ENCODE measurements at regions not wholly inside any gene's neighbourhood (a gene's known extent, or its start where the extent isn't known, plus 50 kb on each side); places are given as distances from the start of the nearest gene placed in this dataset.

DNA sequence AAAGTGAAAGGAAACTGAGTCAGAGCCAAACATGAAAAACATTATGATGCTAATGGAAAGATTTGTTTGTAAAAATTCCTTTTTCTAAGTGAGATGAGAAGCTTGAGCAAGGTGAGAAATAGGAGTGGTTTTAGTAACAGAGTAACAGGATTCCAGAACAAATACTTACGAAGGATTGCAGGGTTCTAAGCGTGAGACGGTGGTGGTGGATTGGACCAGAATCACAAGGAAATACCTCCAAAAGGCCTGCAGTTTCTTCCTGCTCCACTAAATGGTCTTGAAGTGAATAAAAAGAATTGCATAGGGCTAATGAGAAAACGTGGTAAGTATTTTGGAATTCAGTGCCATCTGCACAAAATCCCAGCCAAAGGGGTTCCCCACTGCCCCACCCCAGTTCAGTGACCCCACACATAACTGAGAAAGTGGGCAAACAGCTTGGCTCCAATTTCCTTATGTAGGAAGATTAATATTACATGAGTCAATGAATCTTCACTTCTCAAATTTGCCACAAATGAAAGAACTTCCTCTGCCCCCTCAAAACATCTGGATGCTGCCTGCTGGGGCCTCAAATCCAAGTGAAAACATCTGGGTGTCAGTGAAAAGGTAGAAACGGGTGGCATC is 283.8 kb upstream of the NR2F2 start:
- TF ChIP-seq ZC3H10 (CRISPR knock-in tag; IDR thresholded peaks at IDR 0.05) (no peak), BACH2 (CRISPR knock-in tag; IDR thresholded peaks at IDR 0.05; ENCODE audit: borderline replicate concordance) (no peak), SNAI2 (CRISPR knock-in tag; IDR thresholded peaks at IDR 0.05) (no peak), ISL1 (CRISPR knock-in tag; IDR thresholded peaks at IDR 0.05) (no peak), ESRRG (CRISPR knock-in tag; IDR thresholded peaks at IDR 0.05) (no peak), ARNTL (CRISPR knock-in tag; IDR thresholded peaks at IDR 0.05; ENCODE audit: borderline replicate concordance, low read depth) (no peak)
- TF ChIP-seq, protein P1, sequence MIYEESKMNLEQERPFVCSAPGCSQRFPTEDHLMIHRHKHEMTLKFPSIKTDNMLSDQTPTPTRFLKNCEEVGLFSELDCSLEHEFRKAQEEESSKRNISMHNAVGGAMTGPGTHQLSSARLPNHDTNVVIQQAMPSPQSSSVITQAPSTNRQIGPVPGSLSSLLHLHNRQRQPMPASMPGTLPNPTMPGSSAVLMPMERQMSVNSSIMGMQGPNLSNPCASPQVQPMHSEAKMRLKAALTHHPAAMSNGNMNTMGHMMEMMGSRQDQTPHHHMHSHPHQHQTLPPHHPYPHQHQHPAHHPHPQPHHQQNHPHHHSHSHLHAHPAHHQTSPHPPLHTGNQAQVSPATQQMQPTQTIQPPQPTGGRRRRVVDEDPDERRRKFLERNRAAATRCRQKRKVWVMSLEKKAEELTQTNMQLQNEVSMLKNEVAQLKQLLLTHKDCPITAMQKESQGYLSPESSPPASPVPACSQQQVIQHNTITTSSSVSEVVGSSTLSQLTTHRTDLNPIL (CRISPR knock-in tag; IDR thresholded peaks at IDR 0.05; ENCODE audit: low read depth): no peak
- TF ChIP-seq, protein P2, sequence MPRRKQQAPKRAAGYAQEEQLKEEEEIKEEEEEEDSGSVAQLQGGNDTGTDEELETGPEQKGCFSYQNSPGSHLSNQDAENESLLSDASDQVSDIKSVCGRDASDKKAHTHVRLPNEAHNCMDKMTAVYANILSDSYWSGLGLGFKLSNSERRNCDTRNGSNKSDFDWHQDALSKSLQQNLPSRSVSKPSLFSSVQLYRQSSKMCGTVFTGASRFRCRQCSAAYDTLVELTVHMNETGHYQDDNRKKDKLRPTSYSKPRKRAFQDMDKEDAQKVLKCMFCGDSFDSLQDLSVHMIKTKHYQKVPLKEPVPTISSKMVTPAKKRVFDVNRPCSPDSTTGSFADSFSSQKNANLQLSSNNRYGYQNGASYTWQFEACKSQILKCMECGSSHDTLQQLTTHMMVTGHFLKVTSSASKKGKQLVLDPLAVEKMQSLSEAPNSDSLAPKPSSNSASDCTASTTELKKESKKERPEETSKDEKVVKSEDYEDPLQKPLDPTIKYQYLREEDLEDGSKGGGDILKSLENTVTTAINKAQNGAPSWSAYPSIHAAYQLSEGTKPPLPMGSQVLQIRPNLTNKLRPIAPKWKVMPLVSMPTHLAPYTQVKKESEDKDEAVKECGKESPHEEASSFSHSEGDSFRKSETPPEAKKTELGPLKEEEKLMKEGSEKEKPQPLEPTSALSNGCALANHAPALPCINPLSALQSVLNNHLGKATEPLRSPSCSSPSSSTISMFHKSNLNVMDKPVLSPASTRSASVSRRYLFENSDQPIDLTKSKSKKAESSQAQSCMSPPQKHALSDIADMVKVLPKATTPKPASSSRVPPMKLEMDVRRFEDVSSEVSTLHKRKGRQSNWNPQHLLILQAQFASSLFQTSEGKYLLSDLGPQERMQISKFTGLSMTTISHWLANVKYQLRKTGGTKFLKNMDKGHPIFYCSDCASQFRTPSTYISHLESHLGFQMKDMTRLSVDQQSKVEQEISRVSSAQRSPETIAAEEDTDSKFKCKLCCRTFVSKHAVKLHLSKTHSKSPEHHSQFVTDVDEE (CRISPR knock-in tag; IDR thresholded peaks at IDR 0.05): no peak

DNA sequence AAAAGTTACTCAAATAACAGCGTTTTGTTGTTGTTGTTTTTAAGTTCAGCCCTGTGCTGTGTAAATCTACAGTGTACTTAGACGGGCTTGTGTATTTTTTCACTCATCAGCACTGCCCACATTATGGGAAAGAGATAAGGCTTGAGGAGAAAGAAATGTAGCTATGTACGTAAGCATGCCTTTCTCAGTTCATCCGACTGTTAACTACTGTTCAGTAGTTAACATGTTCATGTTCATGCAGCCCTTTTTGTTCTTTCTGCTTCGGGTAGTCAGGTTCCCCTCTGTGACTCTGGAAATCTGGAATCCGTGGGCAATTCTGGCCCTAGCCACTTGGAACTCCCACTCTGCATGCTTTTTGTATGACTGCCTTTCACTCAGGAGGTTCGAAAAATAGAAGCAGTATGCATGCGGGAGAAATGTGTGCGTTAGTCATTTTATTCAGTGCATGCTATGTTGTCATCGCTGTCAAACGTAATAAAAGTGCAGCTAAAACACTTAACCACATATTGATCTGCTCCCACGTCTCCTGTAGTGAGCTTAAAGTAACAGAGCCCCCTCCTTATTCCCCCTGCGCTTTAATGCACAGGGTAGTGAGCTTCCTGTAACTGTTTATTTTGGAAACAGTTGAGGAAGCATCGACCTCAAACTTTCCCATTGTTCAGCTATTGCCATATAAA is 283.1 kb upstream of the NR2F2 start:
- no peak for ATAC-seq

More for the DNA sequence above, 283.8 kb upstream of the NR2F2 start:
- ATAC-seq: no peak

DNA sequence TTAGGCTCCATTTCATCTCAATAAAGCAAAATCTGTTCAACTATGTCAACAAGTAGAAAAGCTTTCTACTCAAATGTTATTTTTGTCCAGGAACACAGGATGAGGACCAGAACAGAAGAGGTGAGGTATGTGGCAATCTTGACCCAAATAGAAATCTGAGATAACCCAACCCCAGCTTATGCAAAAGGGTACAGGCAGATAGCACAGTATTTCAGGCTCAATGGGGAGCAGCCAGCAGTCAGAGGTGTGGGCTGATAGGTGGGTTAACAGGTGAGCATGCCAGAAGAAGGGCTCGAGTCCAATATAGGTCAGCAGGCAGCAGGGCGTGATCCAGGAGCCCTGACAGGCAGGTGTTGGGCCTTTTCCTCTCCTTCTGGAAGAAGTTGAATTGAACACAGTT is 281.2 kb upstream of the NR2F2 start:
- no peak for TF ChIP-seq ISL1 (CRISPR knock-in tag; IDR thresholded peaks at IDR 0.05)
- TF ChIP-seq ZNF8 (CRISPR knock-in tag; IDR thresholded peaks at IDR 0.05): no peak
- ATAC-seq: no peak

More for the DNA sequence above, 283.1 kb upstream of the NR2F2 start:
- TF ChIP-seq, protein P2 (CRISPR knock-in tag; IDR thresholded peaks at IDR 0.05): no peak
- no peak for TF ChIP-seq ZNF70 (CRISPR knock-in tag; IDR thresholded peaks at IDR 0.05)
- no peak for TF ChIP-seq TOX (CRISPR knock-in tag; IDR thresholded peaks at IDR 0.05; ENCODE audit: borderline replicate concordance)
- no peak for TF ChIP-seq ZC3H10 (CRISPR knock-in tag; IDR thresholded peaks at IDR 0.05)
- no peak for TF ChIP-seq ZFP30 (CRISPR knock-in tag; IDR thresholded peaks at IDR 0.05)

DNA sequence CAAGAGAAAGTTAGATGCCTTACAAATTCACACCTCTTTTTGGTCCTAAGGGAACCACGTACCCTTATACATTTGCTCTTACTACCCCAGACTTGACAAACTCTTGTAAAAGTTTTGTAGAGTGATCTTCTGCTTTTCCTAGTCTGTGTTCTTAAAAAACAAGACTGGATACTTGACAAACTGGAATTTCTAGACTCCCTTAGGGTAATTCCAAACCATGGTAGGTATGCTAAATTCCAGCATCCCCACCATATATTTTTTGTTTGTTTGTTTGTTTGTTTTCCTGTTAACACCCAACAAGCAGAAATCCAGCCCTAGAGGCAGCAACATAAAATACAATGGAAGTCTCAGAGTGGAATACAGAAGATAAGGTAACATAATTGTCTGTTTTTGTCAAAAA is 280.7 kb upstream of the NR2F2 start:
- no peak for ATAC-seq
- TF ChIP-seq RARB (CRISPR knock-in tag; IDR thresholded peaks at IDR 0.05) (no peak), ISL1 (CRISPR knock-in tag; IDR thresholded peaks at IDR 0.05) (no peak), TOX (CRISPR knock-in tag; IDR thresholded peaks at IDR 0.05; ENCODE audit: borderline replicate concordance) (no peak), CSDC2 (CRISPR knock-in tag; IDR thresholded peaks at IDR 0.05) (no peak)

DNA sequence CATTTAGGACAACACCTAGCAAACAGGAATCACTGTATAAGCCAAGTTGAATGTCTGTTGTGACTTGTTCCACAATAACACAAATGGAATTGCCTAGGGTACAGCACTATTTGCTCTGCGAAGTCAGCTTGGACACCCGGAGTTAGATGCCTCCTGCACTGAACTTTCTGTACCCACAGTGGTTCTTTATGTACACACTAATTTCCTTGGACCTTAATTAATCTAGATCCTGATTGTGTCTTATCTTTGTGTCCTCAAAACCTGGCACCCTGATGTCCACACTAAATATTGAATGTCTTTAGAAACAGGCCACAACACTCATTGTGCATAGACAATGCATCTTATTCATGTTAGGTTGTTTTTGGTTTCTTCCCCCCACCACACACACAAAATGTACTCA is 278.9 kb upstream of the NR2F2 start:
- ATAC-seq: no peak
- no peak for TF ChIP-seq BACH2 (CRISPR knock-in tag; IDR thresholded peaks at IDR 0.05; ENCODE audit: borderline replicate concordance)
- TF ChIP-seq ZFP3 (CRISPR knock-in tag; IDR thresholded peaks at IDR 0.05): no peak
- no peak for TF ChIP-seq ZNF8 (CRISPR knock-in tag; IDR thresholded peaks at IDR 0.05)
- TF ChIP-seq ZNF70 (CRISPR knock-in tag; IDR thresholded peaks at IDR 0.05): no peak
- TF ChIP-seq RARB (CRISPR knock-in tag; IDR thresholded peaks at IDR 0.05): no peak
- no peak for TF ChIP-seq ARNTL (CRISPR knock-in tag; IDR thresholded peaks at IDR 0.05; ENCODE audit: borderline replicate concordance, low read depth)
- TF ChIP-seq, protein P2 (CRISPR knock-in tag; IDR thresholded peaks at IDR 0.05): no peak
- TF ChIP-seq ZNF565 (CRISPR knock-in tag; conservative IDR thresholded peaks at IDR 0.05; ENCODE audit: low read depth): no peak
- TF ChIP-seq, protein P3, sequence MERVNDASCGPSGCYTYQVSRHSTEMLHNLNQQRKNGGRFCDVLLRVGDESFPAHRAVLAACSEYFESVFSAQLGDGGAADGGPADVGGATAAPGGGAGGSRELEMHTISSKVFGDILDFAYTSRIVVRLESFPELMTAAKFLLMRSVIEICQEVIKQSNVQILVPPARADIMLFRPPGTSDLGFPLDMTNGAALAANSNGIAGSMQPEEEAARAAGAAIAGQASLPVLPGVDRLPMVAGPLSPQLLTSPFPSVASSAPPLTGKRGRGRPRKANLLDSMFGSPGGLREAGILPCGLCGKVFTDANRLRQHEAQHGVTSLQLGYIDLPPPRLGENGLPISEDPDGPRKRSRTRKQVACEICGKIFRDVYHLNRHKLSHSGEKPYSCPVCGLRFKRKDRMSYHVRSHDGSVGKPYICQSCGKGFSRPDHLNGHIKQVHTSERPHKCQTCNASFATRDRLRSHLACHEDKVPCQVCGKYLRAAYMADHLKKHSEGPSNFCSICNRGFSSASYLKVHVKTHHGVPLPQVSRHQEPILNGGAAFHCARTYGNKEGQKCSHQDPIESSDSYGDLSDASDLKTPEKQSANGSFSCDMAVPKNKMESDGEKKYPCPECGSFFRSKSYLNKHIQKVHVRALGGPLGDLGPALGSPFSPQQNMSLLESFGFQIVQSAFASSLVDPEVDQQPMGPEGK (CRISPR knock-in tag; IDR thresholded peaks at IDR 0.05; ENCODE audit: borderline replicate concordance): no peak
- TF ChIP-seq ISL1 (CRISPR knock-in tag; IDR thresholded peaks at IDR 0.05): no peak
- no peak for TF ChIP-seq TOX (CRISPR knock-in tag; IDR thresholded peaks at IDR 0.05; ENCODE audit: borderline replicate concordance)
- TF ChIP-seq, protein P4, sequence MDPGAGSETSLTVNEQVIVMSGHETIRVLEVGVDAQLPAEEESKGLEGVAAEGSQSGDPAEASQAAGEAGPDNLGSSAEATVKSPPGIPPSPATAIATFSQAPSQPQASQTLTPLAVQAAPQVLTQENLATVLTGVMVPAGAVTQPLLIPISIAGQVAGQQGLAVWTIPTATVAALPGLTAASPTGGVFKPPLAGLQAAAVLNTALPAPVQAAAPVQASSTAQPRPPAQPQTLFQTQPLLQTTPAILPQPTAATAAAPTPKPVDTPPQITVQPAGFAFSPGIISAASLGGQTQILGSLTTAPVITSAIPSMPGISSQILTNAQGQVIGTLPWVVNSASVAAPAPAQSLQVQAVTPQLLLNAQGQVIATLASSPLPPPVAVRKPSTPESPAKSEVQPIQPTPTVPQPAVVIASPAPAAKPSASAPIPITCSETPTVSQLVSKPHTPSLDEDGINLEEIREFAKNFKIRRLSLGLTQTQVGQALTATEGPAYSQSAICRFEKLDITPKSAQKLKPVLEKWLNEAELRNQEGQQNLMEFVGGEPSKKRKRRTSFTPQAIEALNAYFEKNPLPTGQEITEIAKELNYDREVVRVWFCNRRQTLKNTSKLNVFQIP (CRISPR knock-in tag; IDR thresholded peaks at IDR 0.05; ENCODE audit: borderline replicate concordance, low read depth): no peak

All from SK-N-SH treated with all-trans-retinoic acid at 6 μM for 48 hours (cell line).